ENCODE measurements at regions not wholly inside any gene's neighbourhood (a gene's known extent, or its start where the extent isn't known, plus 50 kb on each side); places are given as distances from the start of the nearest gene placed in this dataset.

- TF ChIP-seq CTCF (IDR thresholded peaks at IDR 0.05; ENCODE audit: low read depth, low read length, missing input control), result no peak
- no peak for TF ChIP-seq GABPA (IDR thresholded peaks at IDR 0.05 in 1 of 2, conservative IDR thresholded peaks at IDR 0.05 in 1 of 2)
Observed at GRCh38 chr14:61956517-61956916, 194.3 kb downstream of the SNAPC1 start (continued).

DNA sequence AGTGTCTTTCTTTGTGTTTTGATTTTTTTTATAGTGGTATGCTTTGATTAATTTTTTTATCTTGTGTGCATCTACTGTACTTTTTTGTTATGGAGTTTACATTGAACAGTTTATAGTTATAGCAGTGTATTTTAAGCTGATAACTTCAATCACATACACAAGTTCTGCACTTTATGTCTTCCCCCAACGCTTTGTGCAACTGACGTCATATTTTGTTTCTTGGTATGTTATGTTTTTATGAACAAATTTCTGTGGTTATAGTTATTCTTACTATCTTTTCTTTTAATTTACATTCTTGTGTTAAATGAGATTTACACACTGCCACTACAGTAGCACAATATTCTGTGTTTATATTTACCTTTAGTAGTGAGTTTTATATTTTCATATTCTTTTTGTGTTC, 197.1 kb downstream of the SNAPC1 start:
- no peak overlapping the region for H3K4me3 ChIP-seq (ENCODE audit: low read depth in 1 of 3, low read length in 3 of 3)
- H3K9ac ChIP-seq (ENCODE audit: low read depth in 1 of 2, low read length in 2 of 2), result no peak overlapping the region
- 88% methylated on average over 2 of the region's 2 CpGs for WGBS
- no peak for TF ChIP-seq HNF4A (conservative IDR thresholded peaks at IDR 0.05)
- peaks cover 0 to 6% (median 2%) of the 10 kb centered on the region in 4 donors for H3K9me3 ChIP-seq (ENCODE audit: control insufficient read depth in 4 of 4, low read length in 3 of 4)
- no peaks in the 10 kb centered on the region for H3K36me3 ChIP-seq (ENCODE audit: control insufficient read depth in 4 of 4, insufficient read depth in 3 of 4, low read depth in 1 of 4, low read length in 3 of 4)
- H3K4me1 ChIP-seq (ENCODE audit: control insufficient read depth in 4 of 4, insufficient read depth in 4 of 4, low read length in 3 of 4), result no peaks in the 10 kb centered on the region
- no peak for DNase-seq (ENCODE audit: low spot score)
- H3K27me3 ChIP-seq (ENCODE audit: control insufficient read depth in 4 of 4, insufficient read depth in 4 of 4, low read length in 3 of 4), result no peaks in the 10 kb centered on the region
- no peak overlapping the region for H3K27ac ChIP-seq (ENCODE audit: low read depth in 1 of 2, low read length in 2 of 2)

DNA sequence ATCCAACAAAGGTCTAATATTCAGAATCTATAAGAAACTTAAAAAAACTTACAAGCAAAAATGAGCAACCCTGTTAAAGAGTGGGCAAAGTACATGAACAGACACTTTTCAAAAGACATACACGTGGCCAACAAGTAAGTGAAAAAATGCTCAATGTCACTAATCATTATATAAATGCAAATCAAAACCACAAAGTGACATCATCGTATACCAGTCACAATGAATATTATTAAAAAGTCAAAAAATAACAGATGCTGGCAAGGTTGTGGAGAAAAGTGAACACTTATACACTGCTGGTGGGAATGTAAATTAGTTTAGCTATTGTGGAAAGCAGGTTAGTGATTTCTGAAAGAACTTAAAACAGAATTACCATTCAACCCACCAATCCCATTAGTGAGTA, 199.1 kb downstream of the SNAPC1 start:
- Histone ChIP-seq H3K36me3 (ENCODE audit: control insufficient read depth in 4 of 4, insufficient read depth in 3 of 4, low read depth in 1 of 4, low read length in 3 of 4) (no peaks in the 10 kb centered on the region), H3K9me3 (ENCODE audit: control insufficient read depth in 4 of 4, low read length in 3 of 4) (peaks cover 0 to 2% (median 2%) of the 10 kb centered on the region in 4 donors), H3K4me1 (ENCODE audit: control insufficient read depth in 4 of 4, insufficient read depth in 4 of 4, low read length in 3 of 4) (no peaks in the 10 kb centered on the region), H3K9ac (ENCODE audit: low read depth in 1 of 2, low read length in 2 of 2) (no peak overlapping the region), H3K27me3 (ENCODE audit: control insufficient read depth in 4 of 4, insufficient read depth in 4 of 4, low read length in 3 of 4) (no peaks in the 10 kb centered on the region), H3K4me3 (ENCODE audit: low read depth in 1 of 3, low read length in 3 of 3) (no peak overlapping the region), H3K27ac (ENCODE audit: low read depth in 1 of 2, low read length in 2 of 2) (no peak overlapping the region)
- TF ChIP-seq FOXA1 (IDR thresholded peaks at IDR 0.05) (no peak), RAD21 (IDR thresholded peaks at IDR 0.05) (no peak), HNF4G (IDR thresholded peaks at IDR 0.05) (no peak)
- WGBS, result 72% methylated on average over 2 of the region's 2 CpGs
- DNase-seq (ENCODE audit: low spot score), result no peak

DNA sequence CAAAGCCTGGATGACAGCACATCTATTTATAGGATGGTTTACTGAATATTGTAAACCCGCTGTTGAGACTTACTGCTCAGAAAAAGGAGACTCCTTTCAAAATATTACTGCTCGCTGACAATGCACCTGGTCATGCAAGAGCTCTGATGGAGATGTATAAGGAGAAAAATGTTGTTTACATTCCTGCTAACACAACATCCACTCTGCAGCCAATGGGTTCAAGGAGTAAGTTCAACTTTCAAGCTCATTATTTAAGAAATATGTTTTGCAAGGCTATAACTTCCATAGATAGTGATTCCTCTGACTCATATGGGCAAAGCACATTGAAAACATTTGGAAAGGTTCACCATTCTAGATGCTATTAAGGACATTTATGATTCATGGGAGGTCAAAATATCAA, 201.7 kb downstream of the SNAPC1 start:
- no peaks in the 10 kb centered on the region for H3K27me3 ChIP-seq (ENCODE audit: control insufficient read depth in 4 of 4, insufficient read depth in 4 of 4, low read length in 3 of 4)
- no peak overlapping the region for H3K4me3 ChIP-seq (ENCODE audit: low read depth in 1 of 3, low read length in 3 of 3)
- no peak overlapping the region for H3K9ac ChIP-seq (ENCODE audit: low read depth in 1 of 2, low read length in 2 of 2)
- no peak for DNase-seq (ENCODE audit: low spot score)
- WGBS, result 70% methylated on average over 2 of the region's 2 CpGs
- no peaks in the 10 kb centered on the region for H3K4me1 ChIP-seq (ENCODE audit: control insufficient read depth in 4 of 4, insufficient read depth in 4 of 4, low read length in 3 of 4)
- H3K36me3 ChIP-seq (ENCODE audit: control insufficient read depth in 4 of 4, insufficient read depth in 3 of 4, low read depth in 1 of 4, low read length in 3 of 4), result no peaks in the 10 kb centered on the region
- H3K9me3 ChIP-seq (ENCODE audit: control insufficient read depth in 4 of 4, low read length in 3 of 4), result peaks cover 0 to 1% (median 0%) of the 10 kb centered on the region in 4 donors
- no peak overlapping the region for H3K27ac ChIP-seq (ENCODE audit: low read depth in 1 of 2, low read length in 2 of 2)
- TF ChIP-seq, protein P1, sequence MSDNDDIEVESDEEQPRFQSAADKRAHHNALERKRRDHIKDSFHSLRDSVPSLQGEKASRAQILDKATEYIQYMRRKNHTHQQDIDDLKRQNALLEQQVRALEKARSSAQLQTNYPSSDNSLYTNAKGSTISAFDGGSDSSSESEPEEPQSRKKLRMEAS (IDR thresholded peaks at IDR 0.05), result no peak
- TF ChIP-seq TAF1 (conservative IDR thresholded peaks at IDR 0.05) (no peak), RXRA (IDR thresholded peaks at IDR 0.05) (no peak), FOXA1 (IDR thresholded peaks at IDR 0.05) (no peak), SP1 (IDR thresholded peaks at IDR 0.05) (no peak), FOXA2 (IDR thresholded peaks at IDR 0.05) (no peak), HNF4A (conservative IDR thresholded peaks at IDR 0.05) (no peak), ATF3 (IDR thresholded peaks at IDR 0.05) (no peak), CTCF (IDR thresholded peaks at IDR 0.05; ENCODE audit: low read depth, low read length, missing input control) (no peak), YY1 (IDR thresholded peaks at IDR 0.05) (no peak), NR2F2 (IDR thresholded peaks at IDR 0.05) (no peak), RAD21 (IDR thresholded peaks at IDR 0.05) (no peak), EGR1 (IDR thresholded peaks at IDR 0.05; ENCODE audit: low read depth in 2 of 2) (no peak), JUND (IDR thresholded peaks at IDR 0.05) (no peak)
- TF ChIP-seq, protein P2, sequence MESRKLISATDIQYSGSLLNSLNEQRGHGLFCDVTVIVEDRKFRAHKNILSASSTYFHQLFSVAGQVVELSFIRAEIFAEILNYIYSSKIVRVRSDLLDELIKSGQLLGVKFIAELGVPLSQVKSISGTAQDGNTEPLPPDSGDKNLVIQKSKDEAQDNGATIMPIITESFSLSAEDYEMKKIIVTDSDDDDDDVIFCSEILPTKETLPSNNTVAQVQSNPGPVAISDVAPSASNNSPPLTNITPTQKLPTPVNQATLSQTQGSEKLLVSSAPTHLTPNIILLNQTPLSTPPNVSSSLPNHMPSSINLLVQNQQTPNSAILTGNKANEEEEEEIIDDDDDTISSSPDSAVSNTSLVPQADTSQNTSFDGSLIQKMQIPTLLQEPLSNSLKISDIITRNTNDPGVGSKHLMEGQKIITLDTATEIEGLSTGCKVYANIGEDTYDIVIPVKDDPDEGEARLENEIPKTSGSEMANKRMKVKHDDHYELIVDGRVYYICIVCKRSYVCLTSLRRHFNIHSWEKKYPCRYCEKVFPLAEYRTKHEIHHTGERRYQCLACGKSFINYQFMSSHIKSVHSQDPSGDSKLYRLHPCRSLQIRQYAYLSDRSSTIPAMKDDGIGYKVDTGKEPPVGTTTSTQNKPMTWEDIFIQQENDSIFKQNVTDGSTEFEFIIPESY (IDR thresholded peaks at IDR 0.05), result no peak
- TF ChIP-seq, protein P3, sequence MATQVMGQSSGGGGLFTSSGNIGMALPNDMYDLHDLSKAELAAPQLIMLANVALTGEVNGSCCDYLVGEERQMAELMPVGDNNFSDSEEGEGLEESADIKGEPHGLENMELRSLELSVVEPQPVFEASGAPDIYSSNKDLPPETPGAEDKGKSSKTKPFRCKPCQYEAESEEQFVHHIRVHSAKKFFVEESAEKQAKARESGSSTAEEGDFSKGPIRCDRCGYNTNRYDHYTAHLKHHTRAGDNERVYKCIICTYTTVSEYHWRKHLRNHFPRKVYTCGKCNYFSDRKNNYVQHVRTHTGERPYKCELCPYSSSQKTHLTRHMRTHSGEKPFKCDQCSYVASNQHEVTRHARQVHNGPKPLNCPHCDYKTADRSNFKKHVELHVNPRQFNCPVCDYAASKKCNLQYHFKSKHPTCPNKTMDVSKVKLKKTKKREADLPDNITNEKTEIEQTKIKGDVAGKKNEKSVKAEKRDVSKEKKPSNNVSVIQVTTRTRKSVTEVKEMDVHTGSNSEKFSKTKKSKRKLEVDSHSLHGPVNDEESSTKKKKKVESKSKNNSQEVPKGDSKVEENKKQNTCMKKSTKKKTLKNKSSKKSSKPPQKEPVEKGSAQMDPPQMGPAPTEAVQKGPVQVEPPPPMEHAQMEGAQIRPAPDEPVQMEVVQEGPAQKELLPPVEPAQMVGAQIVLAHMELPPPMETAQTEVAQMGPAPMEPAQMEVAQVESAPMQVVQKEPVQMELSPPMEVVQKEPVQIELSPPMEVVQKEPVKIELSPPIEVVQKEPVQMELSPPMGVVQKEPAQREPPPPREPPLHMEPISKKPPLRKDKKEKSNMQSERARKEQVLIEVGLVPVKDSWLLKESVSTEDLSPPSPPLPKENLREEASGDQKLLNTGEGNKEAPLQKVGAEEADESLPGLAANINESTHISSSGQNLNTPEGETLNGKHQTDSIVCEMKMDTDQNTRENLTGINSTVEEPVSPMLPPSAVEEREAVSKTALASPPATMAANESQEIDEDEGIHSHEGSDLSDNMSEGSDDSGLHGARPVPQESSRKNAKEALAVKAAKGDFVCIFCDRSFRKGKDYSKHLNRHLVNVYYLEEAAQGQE (IDR thresholded peaks at IDR 0.05), result no peak
